GM21619 (cell line): ENCODE measurements at regions not wholly inside any gene's neighbourhood (a gene's known extent, or its start where the extent isn't known, plus 50 kb on each side); places are given as distances from the start of the nearest gene placed in this dataset.

ENCODE experiments used
- ATAC-seq: cut with Tn5 transposase; IDR thresholded peaks from one replicate; pipeline ENCODE4 v1.9.1; 2021; ENCODE audit not compliant: unreplicated experiment

GRCh38 chr1:98084188-98084587, 163.4 kb upstream of the DPYD start:
- no peak for ATAC-seq

GRCh38 chr1:98081944-98082343, 161.1 kb upstream of the DPYD start:
- no peak for ATAC-seq

- ATAC-seq = no peak
These were observed 157.8 kb upstream of the DPYD start for GRCh38 chr1:98078596-98078995.

GRCh38 chr1:98077691-98078090, 156.9 kb upstream of the DPYD start:
- ATAC-seq = no peak

GRCh38 chr1:98075626-98076025, 154.8 kb upstream of the DPYD start:
- ATAC-seq = no peak

- ATAC-seq = no peak
These were observed 153.0 kb upstream of the DPYD start for GRCh38 chr1:98073823-98074222.

- ATAC-seq = no peak
These were observed 152.3 kb upstream of the DPYD start for GRCh38 chr1:98073106-98073505.

- no peak for ATAC-seq
These were observed 151.2 kb upstream of the DPYD start for GRCh38 chr1:98072047-98072446.

- no peak for ATAC-seq
These were observed 147.2 kb upstream of the DPYD start for GRCh38 chr1:98068016-98068415.

GRCh38 chr1:98066911-98067310, 146.1 kb upstream of the DPYD start:
- ATAC-seq = no peak

- ATAC-seq = no peak
These were observed 138.8 kb upstream of the DPYD start for GRCh38 chr1:98059620-98060019.

GRCh38 chr1:98058676-98059075, 137.8 kb upstream of the DPYD start:
- ATAC-seq = no peak

- no peak for ATAC-seq
These were observed 136.5 kb upstream of the DPYD start for GRCh38 chr1:98057236-98057910.

- no peak for ATAC-seq
These were observed 135.9 kb upstream of the DPYD start for GRCh38 chr1:98056781-98057180.

- ATAC-seq = no peak
These were observed 134.6 kb upstream of the DPYD start for GRCh38 chr1:98055457-98055856.

- ATAC-seq = no peak
These were observed 134.0 kb upstream of the DPYD start for GRCh38 chr1:98054786-98055185.

GRCh38 chr1:98054367-98054701, 133.5 kb upstream of the DPYD start:
- ATAC-seq = no peak

GRCh38 chr1:98053471-98054366, 132.9 kb upstream of the DPYD start:
- peak; percentile 92 for ATAC-seq

GRCh38 chr1:98051065-98051675, 130.3 kb upstream of the DPYD start:
- peak; percentile 45 for ATAC-seq

GRCh38 chr1:98049370-98050135, 128.7 kb upstream of the DPYD start:
- ATAC-seq = no peak

GRCh38 chr1:98048751-98049325, 128.0 kb upstream of the DPYD start:
- ATAC-seq = no peak
